ENCODE measurements at regions not wholly inside any gene's neighbourhood (a gene's known extent, or its start where the extent isn't known, plus 50 kb on each side); places are given as distances from the start of the nearest gene placed in this dataset.

GRCh38 chr5:121251954-121252353 is 599.7 kb upstream of the FTMT start:
- Histone ChIP-seq H3K27ac (ENCODE audit: low read length) (no peak overlapping the region), H3K9ac (ENCODE audit: low read depth, low read length) (no peak overlapping the region), H3K27me3 (ENCODE audit: insufficient read depth, low read length) (no peaks in the 10 kb centered on the region), H3K4me3 (ENCODE audit: low read length) (no peak overlapping the region), H3K36me3 (ENCODE audit: insufficient read depth, low read depth, low read length) (no peaks in the 10 kb centered on the region), H3K4me1 (ENCODE audit: insufficient read depth, low read length) (no peaks in the 10 kb centered on the region), H3K9me3 (ENCODE audit: insufficient read depth, low read depth, low read length) (no peaks in the 10 kb centered on the region)

GRCh38 chr5:121257621-121258020 is 594.1 kb upstream of the FTMT start:
- no peak overlapping the region for H3K27ac ChIP-seq (ENCODE audit: low read length)

GRCh38 chr5:121263456-121263855 is 588.2 kb upstream of the FTMT start:
- H3K4me1 ChIP-seq (ENCODE audit: insufficient read depth, low read length): no peaks in the 10 kb centered on the region
- H3K27ac ChIP-seq (ENCODE audit: low read length): no peak overlapping the region
- H3K27me3 ChIP-seq (ENCODE audit: insufficient read depth, low read length): no peaks in the 10 kb centered on the region
- H3K9me3 ChIP-seq (ENCODE audit: insufficient read depth, low read depth, low read length): no peaks in the 10 kb centered on the region
- H3K36me3 ChIP-seq (ENCODE audit: insufficient read depth, low read depth, low read length): no peaks in the 10 kb centered on the region
- no peak overlapping the region for H3K9ac ChIP-seq (ENCODE audit: low read depth, low read length)
- H3K4me3 ChIP-seq (ENCODE audit: low read length): no peak overlapping the region

More at GRCh38 chr5:121257621-121258020, 594.1 kb upstream of the FTMT start:
- no peaks in the 10 kb centered on the region for H3K36me3 ChIP-seq (ENCODE audit: insufficient read depth, low read depth, low read length)
- no peaks in the 10 kb centered on the region for H3K9me3 ChIP-seq (ENCODE audit: insufficient read depth, low read depth, low read length)
- H3K4me1 ChIP-seq (ENCODE audit: insufficient read depth, low read length): no peaks in the 10 kb centered on the region
- no peak overlapping the region for H3K4me3 ChIP-seq (ENCODE audit: low read length)
- H3K27me3 ChIP-seq (ENCODE audit: insufficient read depth, low read length): no peaks in the 10 kb centered on the region
- no peak overlapping the region for H3K9ac ChIP-seq (ENCODE audit: low read depth, low read length)

GRCh38 chr5:121264605-121265004 is 587.1 kb upstream of the FTMT start:
- Histone ChIP-seq H3K36me3 (ENCODE audit: insufficient read depth, low read depth, low read length) (no peaks in the 10 kb centered on the region), H3K4me1 (ENCODE audit: insufficient read depth, low read length) (no peaks in the 10 kb centered on the region), H3K4me3 (ENCODE audit: low read length) (no peak overlapping the region)

GRCh38 chr5:121271546-121271945 is 580.1 kb upstream of the FTMT start:
- H3K9me3 ChIP-seq (ENCODE audit: insufficient read depth, low read depth, low read length): peaks cover 8% of the 10 kb centered on the region; the same call in 1 of the 2 replicates
- H3K27ac ChIP-seq (ENCODE audit: low read length): no peak overlapping the region
- H3K4me3 ChIP-seq (ENCODE audit: low read length): no peak overlapping the region
- no peak overlapping the region for H3K9ac ChIP-seq (ENCODE audit: low read depth, low read length)
- H3K36me3 ChIP-seq (ENCODE audit: insufficient read depth, low read depth, low read length): no peaks in the 10 kb centered on the region
- no peaks in the 10 kb centered on the region for H3K27me3 ChIP-seq (ENCODE audit: insufficient read depth, low read length)
- H3K4me1 ChIP-seq (ENCODE audit: insufficient read depth, low read length): no peaks in the 10 kb centered on the region; the same call in 1 of the 2 replicates

More at GRCh38 chr5:121264605-121265004, 587.1 kb upstream of the FTMT start:
- Histone ChIP-seq H3K27me3 (ENCODE audit: insufficient read depth, low read length) (no peaks in the 10 kb centered on the region), H3K9ac (ENCODE audit: low read depth, low read length) (no peak overlapping the region), H3K9me3 (ENCODE audit: insufficient read depth, low read depth, low read length) (no peaks in the 10 kb centered on the region), H3K27ac (ENCODE audit: low read length) (no peak overlapping the region)

- Histone ChIP-seq H3K4me1 (ENCODE audit: insufficient read depth, low read length) (no peaks in the 10 kb centered on the region; the same call in 1 of the 2 replicates), H3K9me3 (ENCODE audit: insufficient read depth, low read depth, low read length) (peaks cover 8% of the 10 kb centered on the region; the same call in 1 of the 2 replicates), H3K9ac (ENCODE audit: low read depth, low read length) (no peak overlapping the region), H3K4me3 (ENCODE audit: low read length) (no peak overlapping the region), H3K27ac (ENCODE audit: low read length) (no peak overlapping the region), H3K27me3 (ENCODE audit: insufficient read depth, low read length) (no peaks in the 10 kb centered on the region), H3K36me3 (ENCODE audit: insufficient read depth, low read depth, low read length) (no peaks in the 10 kb centered on the region)
Observed at GRCh38 chr5:121273833-121274433, 577.7 kb upstream of the FTMT start.

- Histone ChIP-seq H3K27ac (ENCODE audit: low read length) (no peak overlapping the region), H3K4me3 (ENCODE audit: low read length) (no peak overlapping the region), H3K36me3 (ENCODE audit: insufficient read depth, low read depth, low read length) (no peaks in the 10 kb centered on the region), H3K9ac (ENCODE audit: low read depth, low read length) (no peak overlapping the region), H3K9me3 (ENCODE audit: insufficient read depth, low read depth, low read length) (0 out of 2 replicates have a peak, but pooled peaks cover 3% of the 10 kb centered on the region), H3K27me3 (ENCODE audit: insufficient read depth, low read length) (no peaks in the 10 kb centered on the region), H3K4me1 (ENCODE audit: insufficient read depth, low read length) (no peaks in the 10 kb centered on the region)
Observed at GRCh38 chr5:121279801-121280200, 571.9 kb upstream of the FTMT start.

GRCh38 chr5:121285801-121286521 is 565.7 kb upstream of the FTMT start:
- Histone ChIP-seq H3K36me3 (ENCODE audit: insufficient read depth, low read depth, low read length) (no peaks in the 10 kb centered on the region), H3K27ac (ENCODE audit: low read length) (no peak overlapping the region), H3K9ac (ENCODE audit: low read depth, low read length) (no peak overlapping the region), H3K4me3 (ENCODE audit: low read length) (no peak overlapping the region), H3K4me1 (ENCODE audit: insufficient read depth, low read length) (no peaks in the 10 kb centered on the region), H3K9me3 (ENCODE audit: insufficient read depth, low read depth, low read length) (no peaks in the 10 kb centered on the region), H3K27me3 (ENCODE audit: insufficient read depth, low read length) (no peaks in the 10 kb centered on the region)

GRCh38 chr5:121288781-121289180 is 562.9 kb upstream of the FTMT start:
- H3K27ac ChIP-seq (ENCODE audit: low read length): no peak overlapping the region
- no peaks in the 10 kb centered on the region for H3K9me3 ChIP-seq (ENCODE audit: insufficient read depth, low read depth, low read length)
- no peaks in the 10 kb centered on the region for H3K4me1 ChIP-seq (ENCODE audit: insufficient read depth, low read length)
- no peak overlapping the region for H3K4me3 ChIP-seq (ENCODE audit: low read length)
- H3K9ac ChIP-seq (ENCODE audit: low read depth, low read length): no peak overlapping the region
- no peaks in the 10 kb centered on the region for H3K36me3 ChIP-seq (ENCODE audit: insufficient read depth, low read depth, low read length)
- H3K27me3 ChIP-seq (ENCODE audit: insufficient read depth, low read length): no peaks in the 10 kb centered on the region

- H3K4me1 ChIP-seq (ENCODE audit: insufficient read depth, low read length): no peaks in the 10 kb centered on the region
- no peaks in the 10 kb centered on the region for H3K36me3 ChIP-seq (ENCODE audit: insufficient read depth, low read depth, low read length)
- no peaks in the 10 kb centered on the region for H3K9me3 ChIP-seq (ENCODE audit: insufficient read depth, low read depth, low read length)
- H3K9ac ChIP-seq (ENCODE audit: low read depth, low read length): no peak overlapping the region
- H3K27ac ChIP-seq (ENCODE audit: low read length): no peak overlapping the region
- H3K27me3 ChIP-seq (ENCODE audit: insufficient read depth, low read length): no peaks in the 10 kb centered on the region
- no peak overlapping the region for H3K4me3 ChIP-seq (ENCODE audit: low read length)
Observed at GRCh38 chr5:121292664-121293063, 559.0 kb upstream of the FTMT start.

- Histone ChIP-seq H3K27ac (ENCODE audit: low read length) (no peak overlapping the region), H3K27me3 (ENCODE audit: insufficient read depth, low read length) (no peaks in the 10 kb centered on the region), H3K4me3 (ENCODE audit: low read length) (no peak overlapping the region), H3K9ac (ENCODE audit: low read depth, low read length) (no peak overlapping the region), H3K4me1 (ENCODE audit: insufficient read depth, low read length) (no peaks in the 10 kb centered on the region), H3K9me3 (ENCODE audit: insufficient read depth, low read depth, low read length) (no peaks in the 10 kb centered on the region), H3K36me3 (ENCODE audit: insufficient read depth, low read depth, low read length) (no peaks in the 10 kb centered on the region)
Observed at GRCh38 chr5:121296356-121296755, 555.3 kb upstream of the FTMT start.

GRCh38 chr5:121299153-121299552 is 552.5 kb upstream of the FTMT start:
- Histone ChIP-seq H3K36me3 (ENCODE audit: insufficient read depth, low read depth, low read length) (no peaks in the 10 kb centered on the region), H3K9ac (ENCODE audit: low read depth, low read length) (no peak overlapping the region), H3K27ac (ENCODE audit: low read length) (no peak overlapping the region), H3K4me1 (ENCODE audit: insufficient read depth, low read length) (no peaks in the 10 kb centered on the region), H3K9me3 (ENCODE audit: insufficient read depth, low read depth, low read length) (no peaks in the 10 kb centered on the region), H3K4me3 (ENCODE audit: low read length) (no peak overlapping the region), H3K27me3 (ENCODE audit: insufficient read depth, low read length) (no peaks in the 10 kb centered on the region)
